ENCODE measurements at regions not wholly inside any gene's neighbourhood (a gene's known extent, or its start where the extent isn't known, plus 50 kb on each side); places are given as distances from the start of the nearest gene placed in this dataset.

- no peak for TF ChIP-seq CTCF (IDR thresholded peaks at IDR 0.05)
- TF ChIP-seq POLR2A (IDR thresholded peaks at IDR 0.05; ENCODE audit: low read depth), result no peak
- TF ChIP-seq POLR2AphosphoS5 (IDR thresholded peaks at IDR 0.05), result no peak
Measured at GRCh38 chr10:55183993-55184392, 383.0 kb upstream of the PCDH15 start.
